Ishikawa (cell line): ENCODE measurements at regions not wholly inside any gene's neighbourhood (a gene's known extent, or its start where the extent isn't known, plus 50 kb on each side); places are given as distances from the start of the nearest gene placed in this dataset.

Source experiments
- EP300 ChIP-seq: IDR thresholded peaks from 2 replicates; pipeline ENCODE4 v1.6.1; 2012; ENCODE audit warnings: borderline replicate concordance
- NFIC ChIP-seq: IDR thresholded peaks from 2 replicates; pipeline ENCODE4 v1.6.1; 2012
- RAD21 ChIP-seq: IDR thresholded peaks from 2 replicates; pipeline ENCODE4 v1.6.1; 2012; ENCODE audit warnings: low read depth
- TAF1 ChIP-seq: IDR thresholded peaks from 2 replicates; pipeline ENCODE4 v1.6.1; 2012; ENCODE audit warnings: low read depth, mild to moderate bottlenecking
- TEAD4 ChIP-seq: IDR thresholded peaks from 2 replicates; pipeline ENCODE4 v1.6.1; 2012
- YY1 ChIP-seq: IDR thresholded peaks from 2 replicates; pipeline ENCODE4 v1.6.1; 2012; ENCODE audit warnings: low read depth
- ZBTB7A ChIP-seq: IDR thresholded peaks from 2 replicates; pipeline ENCODE4 v1.6.1; 2012; ENCODE audit warnings: low read depth
- TF ChIP-seq, protein P1 (sequence below): IDR thresholded peaks from 2 replicates; pipeline ENCODE4 v1.6.1; 2012

- TF ChIP-seq ZBTB7A (no peak), RAD21 (no peak), EP300 (no peak), YY1 (no peak), TAF1 (no peak), NFIC (no peak), TEAD4 (no peak)
- TF ChIP-seq, protein P1, sequence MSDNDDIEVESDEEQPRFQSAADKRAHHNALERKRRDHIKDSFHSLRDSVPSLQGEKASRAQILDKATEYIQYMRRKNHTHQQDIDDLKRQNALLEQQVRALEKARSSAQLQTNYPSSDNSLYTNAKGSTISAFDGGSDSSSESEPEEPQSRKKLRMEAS: no peak
These were observed 175.8 kb upstream of the IER5L start for GRCh38 chr9:129353697-129354336.
